Stimulated activated CD8-positive, alpha-beta memory T cell treated with anti-CD3 and anti-CD28 coated beads, Interleukin-4, amount 100 ng/mL, for 4 hours (primary cell): ENCODE measurements at regions not wholly inside any gene's neighbourhood (a gene's known extent, or its start where the extent isn't known, plus 50 kb on each side); places are given as distances from the start of the nearest gene placed in this dataset.
"Not testable (repeated sequence)": the region's sequence is repeated elsewhere in the genome, so short reads cannot be mapped to it uniquely, and the experiment has no call there.

Experiments
- DNase-seq, 2 donors: peaks; one replicate each; pipeline ENCODE4 v3.0.0-alpha.2; 2020; ENCODE audit warnings: low read depth in 2 of 2, low spot score in 1 of 2

GRCh38 chr14:22390824-22391461 is 198.1 kb downstream of the DAD1 start:
- no peak for DNase-seq

DNA sequence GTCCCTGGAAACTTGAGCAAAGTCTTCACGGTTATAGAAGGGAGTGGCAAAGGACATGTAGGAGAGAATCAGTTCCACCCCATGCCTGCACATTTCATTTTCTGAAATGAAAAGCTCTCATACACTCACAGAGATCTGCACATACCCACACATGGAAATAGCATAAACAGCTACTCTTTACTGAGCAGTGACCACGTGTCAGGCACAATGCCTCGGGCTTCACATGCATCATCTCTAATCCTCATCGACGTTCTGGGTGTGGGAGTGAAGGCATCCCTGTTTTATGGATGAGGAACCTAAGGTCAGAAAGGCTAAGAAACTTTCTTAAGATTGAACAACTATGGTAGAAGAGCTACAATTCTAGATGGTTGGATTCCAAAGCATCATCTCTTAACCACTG is 198.8 kb downstream of the DAD1 start:
- no peak for DNase-seq

DNA sequence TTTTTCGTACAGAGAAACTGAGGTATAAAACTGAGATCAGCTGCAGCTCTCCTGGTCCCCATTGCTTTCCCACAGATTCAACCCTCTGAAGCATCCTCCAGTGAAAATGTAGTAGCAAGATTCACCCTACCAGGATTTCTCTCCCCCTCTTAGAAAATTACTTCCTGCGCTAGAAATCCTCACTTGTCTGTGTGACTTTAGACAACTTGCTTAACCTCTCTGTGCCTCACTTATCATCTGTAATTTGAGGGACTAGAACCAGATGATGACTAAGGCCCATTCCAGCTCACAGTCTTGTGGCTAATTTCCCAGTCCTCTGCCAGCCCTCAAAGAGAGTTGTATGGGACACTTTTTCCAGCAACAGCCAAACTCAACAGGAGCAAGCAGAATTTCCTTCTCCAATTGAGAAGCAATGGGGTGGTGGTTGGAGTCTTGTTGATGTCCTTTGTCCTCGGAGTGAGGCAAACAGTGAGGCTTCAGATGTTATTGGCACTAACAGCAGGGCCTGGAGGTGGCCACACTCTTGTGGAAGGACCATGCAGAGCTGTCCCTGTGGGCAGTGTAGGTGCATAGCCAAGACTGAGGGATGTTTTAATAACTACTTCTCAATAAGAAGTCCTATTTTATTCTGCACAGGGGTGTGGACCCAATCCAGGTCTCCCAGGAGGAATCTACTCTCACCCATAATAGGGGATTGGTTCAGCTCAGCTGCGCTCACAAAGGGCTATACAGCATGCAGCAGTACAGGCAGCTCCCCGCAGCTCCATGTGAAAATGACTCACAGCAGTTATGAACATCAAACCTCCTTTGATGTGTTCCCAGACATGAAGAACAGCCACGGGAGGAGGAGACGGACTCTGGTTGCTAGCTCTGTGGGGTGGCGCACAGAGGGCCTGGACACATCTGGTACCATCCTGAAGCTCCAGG is 200.1 kb downstream of the DAD1 start:
- no peak for DNase-seq

- DNase-seq: no peak
Measured at GRCh38 chr14:22387776-22388241, 201.2 kb downstream of the DAD1 start.

DNA sequence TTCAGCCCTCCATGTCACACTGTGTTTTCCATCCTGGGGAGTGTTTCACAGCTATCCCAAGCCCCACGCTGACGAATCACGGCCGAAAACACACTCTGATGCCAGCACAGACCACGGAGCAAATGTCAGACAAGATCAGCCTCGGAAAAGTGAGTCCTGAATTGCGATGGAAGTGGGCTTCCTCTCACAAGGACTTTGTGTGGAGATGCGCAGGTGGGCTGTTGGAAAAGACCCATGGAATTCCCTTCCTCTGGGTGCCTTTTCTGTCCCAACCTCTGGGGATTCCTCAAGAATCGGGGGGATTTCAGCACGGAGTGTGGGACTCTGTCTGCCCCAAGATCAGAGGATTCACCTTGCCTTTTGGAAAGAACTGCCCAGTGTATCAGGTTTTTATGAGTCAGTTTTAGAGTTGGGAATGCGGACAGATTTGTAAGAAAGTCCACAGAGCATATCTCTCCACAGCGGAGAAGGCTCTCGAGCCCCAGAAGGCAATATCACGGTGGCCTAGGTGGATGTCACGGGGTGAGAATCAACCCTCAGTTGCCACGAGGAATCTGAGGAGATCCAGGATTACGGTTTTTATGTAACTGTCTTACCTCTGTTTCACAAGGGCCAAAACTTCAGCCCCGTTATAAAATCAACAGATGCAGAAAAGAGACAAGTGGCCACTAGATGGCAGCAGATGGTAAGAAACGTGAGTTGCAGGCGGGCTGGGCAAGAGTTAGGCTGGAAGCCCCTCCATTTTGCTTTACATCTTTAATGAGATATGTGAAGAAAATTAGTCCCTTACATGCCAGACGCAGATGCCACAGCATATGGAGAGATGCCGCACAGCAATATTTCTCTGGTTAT is 201.9 kb downstream of the DAD1 start:
- DNase-seq: no peak

GRCh38 chr14:22384974-22385526 is 204.0 kb downstream of the DAD1 start:
- DNase-seq: no peak

DNA sequence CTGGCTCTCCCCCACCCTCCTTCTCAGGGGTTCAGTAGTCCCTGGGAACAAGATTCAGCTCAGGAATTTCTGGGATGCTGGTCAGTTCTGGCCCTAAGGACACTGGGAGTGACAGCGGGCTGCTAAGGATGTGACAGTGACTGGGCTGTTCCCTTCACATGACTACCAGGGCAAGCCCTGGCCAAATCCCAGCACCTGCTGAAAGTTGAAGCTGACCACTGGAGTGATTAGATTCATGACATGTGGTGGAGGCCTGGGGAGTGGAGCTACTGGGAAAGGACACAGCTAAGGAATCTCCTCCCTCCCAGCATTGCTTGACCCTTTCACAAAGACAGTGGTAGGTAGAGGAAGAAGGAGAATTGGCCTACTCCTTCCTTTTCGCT is 204.9 kb downstream of the DAD1 start:
- no peak for DNase-seq

DNA sequence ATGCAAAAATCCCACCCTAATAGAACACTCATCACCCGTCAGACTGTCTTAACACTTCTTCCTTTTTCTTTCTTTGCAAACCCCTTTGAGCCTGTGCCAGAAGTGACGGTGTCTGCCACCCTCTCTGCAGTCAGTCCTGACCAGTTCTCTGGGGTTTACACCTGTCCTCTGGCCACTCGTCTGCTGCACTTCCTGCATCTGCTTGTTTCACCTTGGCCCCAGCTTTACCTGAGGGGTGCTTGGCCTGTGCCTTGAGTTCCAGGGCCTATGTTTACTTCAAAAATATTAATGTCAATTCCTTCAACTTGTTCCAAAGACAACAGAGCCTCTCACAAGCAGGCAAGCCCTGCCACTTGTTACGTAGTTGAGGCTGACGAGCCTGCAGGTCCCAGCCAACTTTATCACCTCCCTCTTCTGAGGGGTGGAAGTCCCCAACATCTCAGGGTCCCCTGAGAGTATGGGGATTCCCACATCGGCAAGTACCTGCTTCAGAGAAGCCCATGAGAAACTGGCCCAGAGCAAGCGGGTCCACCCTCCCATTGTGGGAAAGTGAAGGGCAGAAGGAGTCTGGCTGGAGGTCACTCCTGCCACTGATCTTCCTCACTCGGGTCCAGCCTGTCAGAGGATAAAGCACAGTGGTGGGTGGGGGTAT is 205.4 kb downstream of the DAD1 start:
- no peak for DNase-seq

DNA sequence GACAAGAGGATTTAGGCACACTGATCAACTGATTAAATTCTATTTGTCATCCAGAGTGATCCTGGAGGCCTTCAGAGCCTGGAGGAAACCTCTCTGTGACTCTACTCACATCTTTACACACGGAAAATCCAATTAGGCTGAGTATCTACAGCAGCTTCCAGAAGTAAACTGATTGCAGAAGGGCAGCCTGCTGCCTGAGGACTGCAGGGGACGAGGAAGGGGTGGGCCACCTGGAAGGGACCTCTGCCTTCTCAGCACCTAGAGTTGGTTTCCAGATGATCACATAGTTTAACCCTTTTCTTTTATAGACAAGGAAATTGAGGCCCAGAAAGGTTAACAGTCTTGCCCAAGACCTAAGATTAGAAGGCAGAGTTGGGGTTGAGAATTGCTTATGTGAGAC is 206.1 kb downstream of the DAD1 start:
- no peak for DNase-seq

DNA sequence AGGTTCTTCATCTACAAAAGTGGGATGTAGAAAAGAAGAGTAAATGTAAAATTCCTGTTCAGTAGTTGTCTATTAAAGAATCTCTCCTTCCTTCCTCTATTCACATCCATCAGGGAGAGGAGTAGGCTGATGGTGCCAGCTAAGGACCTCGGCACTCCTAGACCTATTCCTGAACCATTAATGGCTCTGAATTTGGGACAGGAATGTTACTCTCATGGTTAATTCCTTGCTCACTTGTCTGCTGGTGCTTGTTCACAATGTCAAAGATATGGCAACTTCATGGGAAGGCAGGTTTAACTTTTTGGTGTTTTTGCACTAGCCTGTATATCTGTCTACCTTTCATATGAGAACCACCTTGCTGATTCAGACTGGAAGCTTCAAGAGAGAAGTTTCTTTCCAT is 206.6 kb downstream of the DAD1 start:
- DNase-seq: no peak

DNA sequence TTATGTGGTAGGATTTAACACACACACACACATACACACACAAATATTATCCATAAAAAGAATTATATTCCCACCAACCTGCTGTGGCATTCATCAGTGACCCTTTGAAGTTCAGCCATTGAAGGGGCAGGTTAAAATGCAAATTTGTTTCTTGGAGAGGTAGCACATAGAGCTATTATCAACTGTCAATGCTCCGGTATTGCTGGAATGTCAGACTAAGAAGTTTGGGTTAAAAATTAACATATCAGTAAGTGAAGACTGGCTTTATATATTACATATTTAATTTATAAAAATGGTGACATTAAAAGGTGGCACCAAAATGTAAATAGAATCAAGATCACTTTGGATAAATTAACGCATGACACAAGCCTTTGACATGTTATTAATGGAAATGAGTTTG is 207.3 kb downstream of the DAD1 start:
- DNase-seq: no peak

GRCh38 chr14:22381408-22381760 is 207.6 kb downstream of the DAD1 start:
- DNase-seq: no peak

GRCh38 chr14:22380571-22381407 is 208.2 kb downstream of the DAD1 start:
- no peak for DNase-seq

- no peak for DNase-seq
Measured at GRCh38 chr14:22379727-22380126, 209.3 kb downstream of the DAD1 start.

GRCh38 chr14:22378181-22378580 is 210.8 kb downstream of the DAD1 start:
- no peak for DNase-seq

GRCh38 chr14:22375321-22375930 is 213.6 kb downstream of the DAD1 start:
- no peak for DNase-seq

GRCh38 chr14:22370084-22370847 is 218.8 kb downstream of the DAD1 start:
- DNase-seq: no peak

DNA sequence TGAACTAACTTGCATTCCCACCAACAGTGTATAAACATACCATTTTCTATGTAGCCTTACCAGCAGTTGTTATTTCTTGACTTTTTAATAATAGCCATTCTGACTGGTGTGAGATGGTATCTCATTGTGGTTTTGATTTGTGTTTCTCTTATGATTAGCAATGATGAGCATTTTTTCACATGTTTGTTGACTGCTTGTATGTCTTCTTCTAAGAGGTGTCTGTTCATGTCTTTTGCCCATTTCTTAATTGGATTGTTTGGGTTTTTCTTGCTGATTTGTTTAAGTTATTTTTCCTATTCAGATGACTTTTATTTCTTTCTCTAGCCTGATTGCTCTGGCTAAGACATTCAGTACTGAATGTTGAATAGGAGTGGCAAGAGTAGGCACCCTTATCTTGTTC is 230.3 kb downstream of the DAD1 start:
- DNase-seq: no peak

DNA sequence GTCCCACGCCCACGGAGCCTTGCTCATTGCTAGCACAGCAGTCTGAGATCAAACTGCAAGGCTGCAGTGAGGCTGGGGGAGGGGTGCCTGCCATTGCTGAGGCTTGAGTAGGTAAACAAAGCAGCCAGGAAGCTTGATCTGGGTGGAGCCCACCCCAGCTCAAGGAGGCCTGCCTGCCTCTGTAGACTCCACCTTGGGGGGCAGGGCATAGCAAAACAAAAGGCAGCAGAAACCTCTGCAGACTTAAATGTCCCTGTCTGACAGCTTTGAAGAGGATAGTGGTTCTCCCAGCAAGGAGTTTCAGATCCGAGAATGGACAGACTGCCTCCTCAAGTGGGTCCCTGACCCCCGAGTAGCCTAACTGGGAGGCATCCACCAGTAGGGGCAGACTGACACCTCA is 239.7 kb downstream of the DAD1 start:
- DNase-seq: not testable (repeated sequence)
